HCT116 (cell line): ENCODE measurements at regions not wholly inside any gene's neighbourhood (a gene's known extent, or its start where the extent isn't known, plus 50 kb on each side); places are given as distances from the start of the nearest gene placed in this dataset.

Experiments used
- CEBPB ChIP-seq: IDR thresholded peaks from 2 replicates; pipeline ENCODE4 v1.6.1; 2012; ENCODE audit warnings: low read depth
- EZH2phosphoT487 ChIP-seq: fragments of 200-600 bp; IDR thresholded peaks from 2 replicates; pipeline ENCODE4 v1.6.1; 2018; ENCODE audit warnings: antibody characterized with exemption, borderline replicate concordance
- POLR2AphosphoS5 ChIP-seq: IDR thresholded peaks from 2 replicates; pipeline ENCODE4 v1.6.1; 2011; ENCODE audit warnings: mild to moderate bottlenecking, low read depth, low read length, moderate library complexity
- TF ChIP-seq, protein P1 (sequence below): IDR thresholded peaks from 2 replicates; pipeline ENCODE4 v1.6.1; 2011; ENCODE audit warnings: mild to moderate bottlenecking, low read length, moderate library complexity; ENCODE audit not compliant: insufficient replicate concordance; ENCODE audit errors: extremely low read depth
- TF ChIP-seq, protein P2 (sequence below), 3 experiments: fragments of 200-600 bp in 1 of 3; sonication (generic) in 1 of 3; IDR thresholded peaks in 2 of 3; conservative IDR thresholded peaks in 1 of 3; 2 replicates each; pipeline ENCODE4 v1.5.1; 2012 to 2017; ENCODE audit warnings: low read depth in 2 of 3, low read length in 2 of 3, antibody characterized with exemption in 1 of 3, borderline replicate concordance in 1 of 3, control low read depth in 1 of 3, mild to moderate bottlenecking in 1 of 3, mixed read lengths in 1 of 3, mixed run types in 1 of 3, moderate library complexity in 1 of 3; ENCODE audit not compliant: insufficient read depth in 1 of 3

DNA sequence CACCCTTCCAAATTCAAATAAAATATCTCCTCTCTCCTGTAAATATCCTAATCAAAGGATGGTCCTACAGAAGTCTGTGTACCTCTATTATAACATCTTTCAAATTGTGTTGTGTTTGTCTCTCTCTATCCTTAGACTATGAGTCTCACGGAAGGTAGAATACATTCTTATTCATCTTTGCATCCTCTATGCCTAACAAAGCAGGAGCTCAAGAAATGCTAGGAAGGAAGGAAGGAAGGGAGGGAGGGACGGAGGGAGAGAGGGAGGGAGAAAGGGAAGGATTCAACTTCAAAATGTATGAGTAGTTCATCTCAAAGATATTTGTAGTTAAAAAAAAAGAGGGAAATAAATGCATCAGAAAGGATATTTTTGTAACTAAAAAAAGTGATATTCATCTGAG, 150.0 kb downstream of the RTP4 start:
- TF ChIP-seq, protein P1, sequence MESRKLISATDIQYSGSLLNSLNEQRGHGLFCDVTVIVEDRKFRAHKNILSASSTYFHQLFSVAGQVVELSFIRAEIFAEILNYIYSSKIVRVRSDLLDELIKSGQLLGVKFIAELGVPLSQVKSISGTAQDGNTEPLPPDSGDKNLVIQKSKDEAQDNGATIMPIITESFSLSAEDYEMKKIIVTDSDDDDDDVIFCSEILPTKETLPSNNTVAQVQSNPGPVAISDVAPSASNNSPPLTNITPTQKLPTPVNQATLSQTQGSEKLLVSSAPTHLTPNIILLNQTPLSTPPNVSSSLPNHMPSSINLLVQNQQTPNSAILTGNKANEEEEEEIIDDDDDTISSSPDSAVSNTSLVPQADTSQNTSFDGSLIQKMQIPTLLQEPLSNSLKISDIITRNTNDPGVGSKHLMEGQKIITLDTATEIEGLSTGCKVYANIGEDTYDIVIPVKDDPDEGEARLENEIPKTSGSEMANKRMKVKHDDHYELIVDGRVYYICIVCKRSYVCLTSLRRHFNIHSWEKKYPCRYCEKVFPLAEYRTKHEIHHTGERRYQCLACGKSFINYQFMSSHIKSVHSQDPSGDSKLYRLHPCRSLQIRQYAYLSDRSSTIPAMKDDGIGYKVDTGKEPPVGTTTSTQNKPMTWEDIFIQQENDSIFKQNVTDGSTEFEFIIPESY, result no peak
- TF ChIP-seq CEBPB, result no peak
- TF ChIP-seq POLR2AphosphoS5, result no peak
- TF ChIP-seq, protein P2, sequence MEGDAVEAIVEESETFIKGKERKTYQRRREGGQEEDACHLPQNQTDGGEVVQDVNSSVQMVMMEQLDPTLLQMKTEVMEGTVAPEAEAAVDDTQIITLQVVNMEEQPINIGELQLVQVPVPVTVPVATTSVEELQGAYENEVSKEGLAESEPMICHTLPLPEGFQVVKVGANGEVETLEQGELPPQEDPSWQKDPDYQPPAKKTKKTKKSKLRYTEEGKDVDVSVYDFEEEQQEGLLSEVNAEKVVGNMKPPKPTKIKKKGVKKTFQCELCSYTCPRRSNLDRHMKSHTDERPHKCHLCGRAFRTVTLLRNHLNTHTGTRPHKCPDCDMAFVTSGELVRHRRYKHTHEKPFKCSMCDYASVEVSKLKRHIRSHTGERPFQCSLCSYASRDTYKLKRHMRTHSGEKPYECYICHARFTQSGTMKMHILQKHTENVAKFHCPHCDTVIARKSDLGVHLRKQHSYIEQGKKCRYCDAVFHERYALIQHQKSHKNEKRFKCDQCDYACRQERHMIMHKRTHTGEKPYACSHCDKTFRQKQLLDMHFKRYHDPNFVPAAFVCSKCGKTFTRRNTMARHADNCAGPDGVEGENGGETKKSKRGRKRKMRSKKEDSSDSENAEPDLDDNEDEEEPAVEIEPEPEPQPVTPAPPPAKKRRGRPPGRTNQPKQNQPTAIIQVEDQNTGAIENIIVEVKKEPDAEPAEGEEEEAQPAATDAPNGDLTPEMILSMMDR (IDR thresholded peaks at IDR 0.05 in 2 of 3, conservative IDR thresholded peaks at IDR 0.05 in 1 of 3; ENCODE audit: borderline replicate concordance in 1 of 3, insufficient read depth in 1 of 3, low read depth in 2 of 3, low read length in 2 of 3), result no peak
- no peak for TF ChIP-seq EZH2phosphoT487
